Omental fat pad (tissue), 3 donors: ENCODE measurements at regions not wholly inside any gene's neighbourhood (a gene's known extent, or its start where the extent isn't known, plus 50 kb on each side); places are given as distances from the start of the nearest gene placed in this dataset.

ENCODE experiments used
- ATAC-seq: fragments of 150-250 bp; one replicate; pipeline ENCODE4 v1.9.1; 2016; ENCODE audit warnings: mild to moderate bottlenecking, moderate library complexity; ENCODE audit not compliant: low FRiP score
- DNase-seq: peaks from one replicate; pipeline ENCODE4 v3.0.0-alpha.2; 2019; ENCODE audit warnings: low spot score
- TF ChIP-seq, protein P1 (sequence below), 3 donors: fragments of 450-650 bp; IDR thresholded peaks; one replicate each; pipeline ENCODE4 v1.5.1; 2016 to 2017; ENCODE audit warnings: antibody characterized with exemption in 3 of 3, mild to moderate bottlenecking in 3 of 3, moderate library complexity in 2 of 3

DNA sequence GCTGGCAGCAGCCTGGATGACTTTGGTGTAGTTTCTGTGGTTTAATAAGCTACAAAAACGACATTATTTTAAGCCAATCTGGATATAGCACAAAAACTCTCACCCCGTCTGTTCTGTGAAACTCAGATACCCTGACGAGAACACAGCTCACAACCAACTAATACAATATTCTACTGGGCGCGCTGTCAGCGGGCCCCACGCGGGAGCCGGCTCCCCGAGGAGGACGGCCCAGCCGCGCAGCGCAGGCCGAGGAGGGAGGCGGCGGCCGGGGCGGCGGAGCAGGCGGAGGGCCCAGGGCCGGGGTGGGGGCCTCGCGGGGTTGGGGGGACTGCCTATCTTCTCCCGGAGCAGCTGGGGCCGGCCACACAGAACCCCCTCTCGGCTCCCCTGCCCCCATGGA is 87.2 kb upstream of the POU3F1 start:
- TF ChIP-seq, protein P1, sequence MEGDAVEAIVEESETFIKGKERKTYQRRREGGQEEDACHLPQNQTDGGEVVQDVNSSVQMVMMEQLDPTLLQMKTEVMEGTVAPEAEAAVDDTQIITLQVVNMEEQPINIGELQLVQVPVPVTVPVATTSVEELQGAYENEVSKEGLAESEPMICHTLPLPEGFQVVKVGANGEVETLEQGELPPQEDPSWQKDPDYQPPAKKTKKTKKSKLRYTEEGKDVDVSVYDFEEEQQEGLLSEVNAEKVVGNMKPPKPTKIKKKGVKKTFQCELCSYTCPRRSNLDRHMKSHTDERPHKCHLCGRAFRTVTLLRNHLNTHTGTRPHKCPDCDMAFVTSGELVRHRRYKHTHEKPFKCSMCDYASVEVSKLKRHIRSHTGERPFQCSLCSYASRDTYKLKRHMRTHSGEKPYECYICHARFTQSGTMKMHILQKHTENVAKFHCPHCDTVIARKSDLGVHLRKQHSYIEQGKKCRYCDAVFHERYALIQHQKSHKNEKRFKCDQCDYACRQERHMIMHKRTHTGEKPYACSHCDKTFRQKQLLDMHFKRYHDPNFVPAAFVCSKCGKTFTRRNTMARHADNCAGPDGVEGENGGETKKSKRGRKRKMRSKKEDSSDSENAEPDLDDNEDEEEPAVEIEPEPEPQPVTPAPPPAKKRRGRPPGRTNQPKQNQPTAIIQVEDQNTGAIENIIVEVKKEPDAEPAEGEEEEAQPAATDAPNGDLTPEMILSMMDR (IDR thresholded peaks at IDR 0.05), result no peak
- DNase-seq (no peak), ATAC-seq (no peak)

DNA sequence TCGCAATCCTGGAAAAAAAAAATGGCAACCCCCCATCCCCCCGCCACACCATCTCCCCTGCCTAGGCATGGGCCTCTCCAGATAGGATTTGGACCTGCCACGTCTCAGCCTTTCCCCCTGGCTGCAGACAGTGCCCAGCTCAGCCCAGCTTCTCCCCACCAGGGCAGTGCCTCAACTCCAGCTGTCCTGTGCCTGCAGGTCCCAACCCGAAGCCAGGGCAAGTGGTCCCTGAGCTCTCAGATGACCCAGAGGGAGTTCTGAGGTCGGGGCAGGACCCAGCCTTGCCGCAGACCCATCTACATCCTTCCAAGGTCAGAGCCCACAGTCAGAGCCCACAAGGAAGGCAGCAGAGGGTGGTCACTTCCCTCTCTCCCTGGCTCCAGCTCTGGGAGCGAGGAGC is 86.7 kb upstream of the POU3F1 start:
- TF ChIP-seq, protein P1 (IDR thresholded peaks at IDR 0.05), result no peak
- DNase-seq, result no peak
- ATAC-seq, result no peak

DNA sequence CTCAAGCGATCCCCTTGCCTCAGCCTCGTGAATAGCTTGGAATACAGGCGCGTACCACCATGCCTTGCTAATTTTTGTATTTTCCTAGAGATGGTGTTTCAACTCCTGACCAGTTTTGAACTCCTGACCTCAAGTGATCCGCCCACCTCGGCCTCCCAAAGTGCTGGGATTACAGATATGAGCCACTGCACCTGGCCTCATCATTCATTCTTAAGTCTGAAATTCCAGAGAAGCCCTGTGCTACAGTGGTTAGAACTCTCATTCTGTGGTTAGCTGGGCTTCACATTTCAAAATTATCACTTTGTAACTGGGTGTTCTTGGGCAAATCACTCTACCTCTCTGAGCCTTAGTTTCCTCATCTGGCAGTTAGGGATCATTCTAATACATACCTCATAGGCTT is 86.1 kb upstream of the POU3F1 start:
- ATAC-seq, result no peak
- no peak for DNase-seq
- TF ChIP-seq, protein P1 (IDR thresholded peaks at IDR 0.05), result no peak

DNA sequence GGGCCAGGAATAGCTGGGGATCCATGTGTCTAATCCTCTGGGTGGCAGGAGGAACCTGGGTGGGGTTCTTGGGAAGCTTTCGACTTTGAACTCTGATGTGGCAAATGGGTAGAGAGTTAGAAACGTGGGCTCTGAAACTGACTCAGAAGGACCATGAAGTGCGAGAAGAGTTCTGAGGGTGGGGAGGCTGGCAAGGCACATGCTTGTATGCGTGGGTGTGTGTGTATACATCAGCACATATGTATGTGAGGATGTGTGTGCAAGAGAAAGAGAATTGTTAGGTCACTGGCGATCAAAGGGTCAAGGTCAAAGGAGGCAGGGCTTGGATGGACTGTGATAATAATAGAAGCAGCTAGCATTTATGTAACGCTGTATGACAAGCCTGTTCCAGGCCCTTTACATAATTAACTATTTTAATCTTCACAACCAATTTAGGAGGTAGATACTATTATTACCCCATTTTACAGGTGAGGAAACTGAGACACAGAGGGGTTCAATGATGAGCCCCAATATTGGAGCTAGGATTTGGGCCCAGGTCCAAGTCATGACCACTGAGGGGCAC is 84.5 kb upstream of the POU3F1 start:
- DNase-seq, result no peak
- TF ChIP-seq, protein P1 (IDR thresholded peaks at IDR 0.05), result no peak
- no peak for ATAC-seq

DNA sequence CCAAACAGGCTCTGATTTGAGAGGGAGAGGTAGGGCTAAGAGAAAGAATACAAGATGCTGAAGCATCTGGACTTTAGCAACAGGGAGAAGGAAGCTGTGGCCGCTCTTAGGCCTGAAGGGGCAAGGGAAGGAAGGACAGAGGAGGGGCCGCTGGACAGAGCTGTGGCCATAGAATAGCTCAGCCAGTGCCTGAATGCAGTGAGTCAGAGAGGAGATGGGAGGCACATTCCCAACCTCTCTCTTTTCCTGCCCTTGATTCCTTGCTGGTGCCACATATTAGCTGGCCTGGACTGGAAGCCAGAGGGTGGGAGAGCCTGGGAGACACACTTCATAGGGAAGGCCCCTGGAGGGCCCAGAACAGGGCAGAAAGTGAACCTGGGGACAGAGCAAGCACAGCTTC is 83.4 kb upstream of the POU3F1 start:
- TF ChIP-seq, protein P1 (IDR thresholded peaks at IDR 0.05), result no peak
- ATAC-seq, result no peak
- no peak for DNase-seq

DNA sequence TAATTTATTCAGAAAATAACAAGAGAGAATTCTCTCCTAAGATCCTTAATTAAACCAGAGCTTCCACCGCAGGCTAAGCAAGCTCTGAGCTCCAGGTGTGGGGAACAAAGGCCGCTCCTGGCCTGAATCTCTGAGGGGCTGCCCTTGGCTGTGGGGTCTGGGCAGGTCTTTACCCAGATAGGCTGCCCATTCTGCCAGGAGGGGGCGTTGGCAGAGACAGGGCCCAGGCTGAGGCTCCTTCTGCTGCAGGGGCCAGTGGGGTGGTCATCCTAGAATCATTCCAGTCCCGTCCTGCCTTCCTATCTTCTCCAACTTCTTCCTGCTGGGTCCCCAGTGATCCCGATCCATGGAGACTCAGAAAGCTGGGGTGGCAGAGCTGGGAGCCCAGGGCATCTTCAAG is 82.9 kb upstream of the POU3F1 start:
- ATAC-seq (no peak), DNase-seq (no peak)
- TF ChIP-seq, protein P1 (IDR thresholded peaks at IDR 0.05), result no peak

DNA sequence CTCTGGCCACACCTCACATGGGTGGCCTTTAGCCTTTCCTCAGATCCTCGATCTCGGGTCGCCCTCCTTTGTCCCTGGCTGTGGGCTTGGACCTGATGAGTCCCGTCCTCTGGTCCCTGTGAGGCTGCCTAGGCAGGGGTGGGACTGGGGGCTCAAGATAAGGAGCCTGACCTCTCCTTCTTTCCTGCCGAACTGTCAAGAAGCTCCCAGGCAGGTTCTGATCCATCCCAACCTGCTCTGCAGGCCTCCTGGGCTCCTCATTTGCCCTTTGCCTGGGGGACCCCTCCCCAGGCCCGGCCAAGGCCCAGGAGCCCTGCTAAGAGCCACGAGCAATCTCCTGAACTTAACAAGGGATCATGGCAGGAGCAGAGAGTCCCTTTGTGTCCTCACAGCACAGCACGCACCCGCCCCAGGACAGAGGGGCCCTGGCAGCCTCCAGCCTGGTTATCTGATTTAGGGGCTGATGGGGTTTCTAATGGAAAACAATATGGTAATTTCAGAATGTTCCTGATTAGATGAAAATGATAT is 82.4 kb upstream of the POU3F1 start:
- DNase-seq (no peak), ATAC-seq (no peak)
- TF ChIP-seq, protein P1 (IDR thresholded peaks at IDR 0.05), result no peak
